ENCODE measurements at regions not wholly inside any gene's neighbourhood (a gene's known extent, or its start where the extent isn't known, plus 50 kb on each side); places are given as distances from the start of the nearest gene placed in this dataset.

DNA sequence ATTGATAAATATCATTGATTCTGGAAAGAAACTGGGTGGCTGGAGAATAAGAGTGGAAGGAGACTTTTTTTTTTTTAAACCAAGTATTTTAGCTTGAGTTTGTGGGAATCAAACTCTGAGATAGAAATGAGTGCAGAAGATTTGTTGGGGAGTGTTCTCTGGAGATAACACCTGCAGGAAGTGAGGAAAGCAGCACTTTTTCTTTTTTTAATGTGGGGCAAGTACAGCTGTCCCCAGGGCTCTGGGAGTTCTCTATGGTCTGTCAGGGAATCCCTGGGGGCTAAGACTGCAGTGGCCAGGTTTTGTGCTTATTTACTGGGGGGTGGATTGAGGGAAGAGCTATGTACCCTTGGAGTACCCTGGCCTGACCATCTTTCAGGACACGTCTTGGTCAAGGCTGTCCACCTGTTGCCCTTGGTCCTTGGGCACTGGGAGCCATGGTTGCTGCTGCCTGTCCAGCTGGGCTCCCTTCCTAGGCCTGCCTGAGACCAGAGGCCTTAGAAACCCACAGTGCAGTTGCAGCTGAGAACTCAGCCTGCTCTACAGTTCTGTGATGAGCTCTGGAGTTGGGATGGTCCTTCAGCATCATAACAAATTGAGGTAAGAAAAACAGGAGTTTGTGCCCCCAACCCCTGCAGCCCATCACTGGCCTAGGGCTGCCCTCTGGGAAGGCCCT is 85.8 kb downstream of the PHAX start:
- Mint-ChIP-seq H3K4me3 (no peak overlapping the region), H3K4me1 (no peaks in the 10 kb centered on the region), H3K27ac (no peak overlapping the region), H3K9me3 (no peaks in the 10 kb centered on the region), H3K27me3 (ENCODE audit: low read depth) (no peaks in the 10 kb centered on the region), H3K36me3 (ENCODE audit: low read depth) (no peaks in the 10 kb centered on the region)
- TF ChIP-seq CTCF (IDR thresholded peaks at IDR 0.05; ENCODE audit: unreplicated experiment in 3 of 3) = no peak

DNA sequence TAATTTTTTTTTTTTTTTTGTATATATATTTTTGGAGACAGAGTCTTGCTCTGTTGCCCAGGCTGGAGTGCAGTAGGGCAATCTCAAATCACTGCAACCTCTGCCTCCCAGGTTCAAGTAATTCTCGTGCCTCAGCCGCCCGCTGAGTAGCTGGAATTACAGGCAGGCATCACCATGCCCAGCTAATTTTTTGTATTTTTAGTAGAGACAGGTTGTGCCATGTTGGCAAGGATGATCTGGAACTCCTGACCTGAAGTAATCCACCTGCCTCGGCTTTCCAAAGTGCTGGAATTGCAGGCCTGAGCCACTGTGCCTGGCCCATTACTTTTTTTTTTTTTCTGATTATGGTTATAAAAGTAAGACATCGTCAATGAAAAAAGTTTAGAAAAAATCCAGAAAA is 84.0 kb upstream of the LMNB1 start:
- H3K27ac Mint-ChIP-seq = no peak overlapping the region
- no peaks in the 10 kb centered on the region for H3K27me3 Mint-ChIP-seq (ENCODE audit: low read depth)
- H3K36me3 Mint-ChIP-seq (ENCODE audit: low read depth) = no peaks in the 10 kb centered on the region
- H3K4me3 Mint-ChIP-seq = no peak overlapping the region
- H3K4me1 Mint-ChIP-seq = no peaks in the 10 kb centered on the region
- TF ChIP-seq CTCF (IDR thresholded peaks at IDR 0.05; ENCODE audit: unreplicated experiment in 3 of 3) = no peak
- no peaks in the 10 kb centered on the region for H3K9me3 Mint-ChIP-seq

- no peaks in the 10 kb centered on the region for H3K4me1 Mint-ChIP-seq
- no peaks in the 10 kb centered on the region for H3K27me3 Mint-ChIP-seq (ENCODE audit: low read depth)
- no peaks in the 10 kb centered on the region for H3K9me3 Mint-ChIP-seq
- H3K27ac Mint-ChIP-seq = no peak overlapping the region
- H3K36me3 Mint-ChIP-seq (ENCODE audit: low read depth) = no peaks in the 10 kb centered on the region
- no peak overlapping the region for H3K4me3 Mint-ChIP-seq
- no peak for TF ChIP-seq CTCF (IDR thresholded peaks at IDR 0.05; ENCODE audit: unreplicated experiment in 3 of 3)
Observed at GRCh38 chr5:126693806-126694205, 83.1 kb upstream of the LMNB1 start.

DNA sequence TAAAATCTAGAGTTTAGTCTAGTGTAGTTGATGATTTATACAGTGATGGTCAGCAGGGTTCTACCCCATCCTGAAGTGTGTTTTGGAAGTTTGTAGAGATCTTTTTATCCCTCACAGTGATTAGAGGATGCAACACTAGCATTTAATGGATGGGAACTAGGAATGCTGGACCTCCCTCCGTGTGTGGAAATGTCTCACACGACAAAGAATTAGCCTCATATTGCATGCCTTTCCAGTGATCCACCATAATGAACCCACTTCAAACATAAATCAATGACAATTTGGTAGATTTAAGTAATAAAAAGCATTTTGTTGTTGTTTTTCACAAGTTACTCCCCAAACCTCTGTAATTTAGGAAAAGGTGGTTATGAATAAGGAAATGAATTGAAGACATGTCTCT is 82.5 kb upstream of the LMNB1 start:
- TF ChIP-seq CTCF (IDR thresholded peaks at IDR 0.05; ENCODE audit: unreplicated experiment in 3 of 3) = no peak
- Mint-ChIP-seq H3K4me1 (no peaks in the 10 kb centered on the region), H3K27ac (no peak overlapping the region), H3K4me3 (no peak overlapping the region), H3K9me3 (no peaks in the 10 kb centered on the region), H3K27me3 (ENCODE audit: low read depth) (no peaks in the 10 kb centered on the region), H3K36me3 (ENCODE audit: low read depth) (no peaks in the 10 kb centered on the region)

DNA sequence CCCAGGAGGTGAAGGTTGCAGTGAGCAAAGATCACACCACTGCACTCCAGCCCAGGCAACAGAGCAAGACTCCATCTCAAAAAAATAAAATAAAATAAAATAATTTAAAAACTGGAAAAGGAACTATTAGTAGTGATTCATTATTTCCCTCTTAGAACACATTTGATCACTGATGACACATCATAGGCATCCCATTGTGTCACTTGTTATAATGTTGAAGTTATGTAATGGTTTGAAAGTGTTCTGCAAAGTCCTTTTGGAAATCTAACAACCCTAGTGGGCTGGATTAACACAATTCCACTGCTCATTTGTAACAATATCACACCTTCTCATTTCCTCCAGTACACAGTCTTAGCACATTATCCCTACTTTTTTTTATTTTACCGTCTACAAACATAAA is 81.8 kb upstream of the LMNB1 start:
- H3K27ac Mint-ChIP-seq = no peak overlapping the region

More for the DNA sequence above, 81.8 kb upstream of the LMNB1 start:
- no peak for TF ChIP-seq CTCF (IDR thresholded peaks at IDR 0.05; ENCODE audit: unreplicated experiment in 3 of 3)
- no peaks in the 10 kb centered on the region for H3K27me3 Mint-ChIP-seq (ENCODE audit: low read depth)
- no peak overlapping the region for H3K4me3 Mint-ChIP-seq
- no peaks in the 10 kb centered on the region for H3K9me3 Mint-ChIP-seq
- H3K4me1 Mint-ChIP-seq = no peaks in the 10 kb centered on the region
- H3K36me3 Mint-ChIP-seq (ENCODE audit: low read depth) = no peaks in the 10 kb centered on the region
